MG63 (cell line): ENCODE measurements at regions not wholly inside any gene's neighbourhood (a gene's known extent, or its start where the extent isn't known, plus 50 kb on each side); places are given as distances from the start of the nearest gene placed in this dataset.
"Not testable (repeated sequence)": the region's sequence is repeated elsewhere in the genome, so short reads cannot be mapped to it uniquely, and the experiment has no call there.

Experiments
- DNase-seq: peaks from one replicate; pipeline ENCODE4 v3.0.0-alpha.2; 2020
- H3K27me3 ChIP-seq: fragments of 250-450 bp; sonication (Bioruptor Pico); 2 replicates; pipeline ENCODE4 v1.5.1; 2020; ENCODE audit warnings: mild to moderate bottlenecking, moderate library complexity
- H3K36me3 ChIP-seq: fragments of 250-450 bp; sonication (Bioruptor Pico); 2 replicates; pipeline ENCODE4 v1.5.1; 2020; ENCODE audit warnings: mild to moderate bottlenecking, moderate library complexity
- H3K4me3 ChIP-seq: fragments of 250-450 bp; sonication (Bioruptor Pico); 2 replicates; pipeline ENCODE4 v1.5.1; 2020; ENCODE audit warnings: mild to moderate bottlenecking, moderate library complexity
- H3K9me3 ChIP-seq: fragments of 250-450 bp; sonication (Bioruptor Pico); 2 replicates; pipeline ENCODE4 v1.5.1; 2020; ENCODE audit warnings: mild to moderate bottlenecking, moderate library complexity

GRCh38 chr1:147348592-147348991 is 106.1 kb downstream of the CHD1L start:
- not testable (repeated sequence) for H3K36me3 ChIP-seq, DNase-seq, H3K27me3 ChIP-seq, H3K9me3 ChIP-seq, H3K4me3 ChIP-seq

DNA sequence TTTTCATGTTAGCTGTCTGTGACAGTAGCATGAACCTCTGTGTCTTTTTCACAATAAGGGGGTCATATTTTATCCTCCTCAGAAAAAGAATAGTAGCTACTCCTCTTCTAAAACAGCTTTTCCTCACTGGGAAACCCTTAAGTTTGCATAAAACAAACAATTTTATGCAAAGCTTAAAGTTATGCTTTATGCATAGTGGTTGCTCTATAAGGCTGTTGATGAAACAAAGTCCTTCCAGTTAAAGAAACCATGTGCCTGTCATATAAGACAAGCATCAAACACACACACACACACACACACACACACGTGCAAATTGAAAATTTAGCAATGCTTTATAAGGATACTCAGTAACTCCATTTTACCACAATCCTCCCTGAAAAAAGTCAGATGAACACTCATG is 107.0 kb downstream of the CHD1L start:
- Histone ChIP-seq H3K27me3 (peaks cover 3% of the 10 kb centered on the region), H3K4me3 (no peak overlapping the region), H3K36me3 (no peaks in the 10 kb centered on the region), H3K9me3 (no peaks in the 10 kb centered on the region)
- no peak for DNase-seq

DNA sequence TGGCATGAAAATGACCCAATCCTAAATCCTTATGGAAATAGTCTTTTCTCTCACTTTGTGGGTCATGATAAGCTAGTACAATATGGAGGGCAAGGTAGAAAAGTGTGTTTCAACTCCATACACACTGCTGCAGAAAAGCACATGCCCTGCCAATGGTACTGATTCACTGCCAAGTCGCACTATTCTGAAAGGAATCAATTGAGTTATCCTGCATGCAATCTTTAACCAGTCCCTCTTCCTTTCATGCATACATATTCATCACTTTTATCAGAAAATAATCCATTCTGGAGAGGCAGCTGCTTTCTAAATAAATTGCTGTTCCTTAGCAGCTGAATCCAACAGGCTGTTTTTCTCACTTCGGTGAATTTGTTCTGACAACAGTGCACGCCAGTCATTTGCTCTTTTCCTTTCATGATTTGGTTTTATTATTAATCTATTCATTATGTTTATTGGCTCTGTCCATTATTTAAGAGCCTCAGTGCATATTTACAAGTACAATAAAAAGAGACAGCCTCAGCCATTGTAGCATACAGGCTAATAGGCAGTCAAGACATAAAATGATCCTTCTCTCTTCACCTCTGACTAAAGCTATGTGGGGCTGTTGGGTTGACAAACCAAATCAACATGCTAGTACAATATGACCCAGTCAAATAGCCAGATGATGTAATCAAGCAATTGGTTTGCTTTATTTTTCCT is 108.8 kb downstream of the CHD1L start:
- H3K4me3 ChIP-seq = no peak overlapping the region
- H3K9me3 ChIP-seq = no peaks in the 10 kb centered on the region
- peaks cover 3% of the 10 kb centered on the region for H3K27me3 ChIP-seq
- DNase-seq = no peak
- no peaks in the 10 kb centered on the region for H3K36me3 ChIP-seq

DNA sequence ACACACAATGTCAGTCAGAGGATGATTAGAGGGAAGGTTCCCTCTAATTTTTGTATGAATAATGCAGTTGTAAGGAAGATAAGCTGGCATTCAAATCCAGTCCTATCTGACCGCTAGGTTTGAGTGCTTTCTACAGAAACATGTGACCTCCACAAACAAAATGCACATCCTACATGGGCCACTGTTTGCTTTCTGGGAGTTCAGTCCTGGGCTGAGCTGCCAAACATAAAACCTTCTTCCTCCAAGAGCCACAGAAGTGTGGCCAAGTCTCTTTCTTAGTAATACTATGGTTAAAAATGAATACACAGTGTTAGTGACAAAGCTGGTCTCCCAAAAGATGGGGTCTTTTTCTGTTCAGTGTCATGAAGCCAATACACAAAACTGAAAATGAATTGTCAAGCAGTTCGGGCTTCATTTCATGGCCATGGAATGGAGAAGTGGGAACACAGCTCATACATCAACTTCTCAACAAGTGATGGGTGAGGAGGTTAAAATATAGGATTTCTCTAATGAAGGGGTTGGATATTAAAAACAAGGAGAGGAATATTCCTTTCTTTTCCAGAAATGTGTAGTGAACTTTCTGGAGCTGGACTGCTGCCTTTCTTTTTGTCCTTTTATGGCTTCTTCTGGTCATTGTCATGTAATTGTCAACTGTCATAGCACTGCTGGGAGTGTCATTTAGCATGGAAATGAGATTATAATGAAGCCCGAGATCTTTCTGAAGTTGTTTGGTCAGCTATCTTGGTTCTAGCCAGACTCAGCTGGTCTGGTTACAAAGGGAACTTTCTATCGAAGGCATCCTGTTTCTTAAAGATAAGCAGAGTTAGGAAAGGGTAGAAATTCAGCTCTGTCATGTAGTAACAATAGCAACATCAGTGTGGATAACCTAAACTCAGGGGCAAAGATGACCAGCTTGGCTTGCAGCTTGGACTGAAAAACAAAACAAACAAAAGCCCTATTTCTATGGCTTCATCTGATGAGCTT is 135.1 kb downstream of the CHD1L start:
- Histone ChIP-seq H3K4me3 (no peak overlapping the region), H3K27me3 (no peaks in the 10 kb centered on the region; the same call in 1 of the 2 replicates), H3K9me3 (no peaks in the 10 kb centered on the region), H3K36me3 (no peaks in the 10 kb centered on the region)
- DNase-seq = no peak

- Histone ChIP-seq H3K9me3 (no peaks in the 10 kb centered on the region), H3K4me3 (no peak overlapping the region), H3K36me3 (no peaks in the 10 kb centered on the region), H3K27me3 (no peaks in the 10 kb centered on the region)
- DNase-seq = no peak
These were observed 137.4 kb downstream of the CHD1L start for GRCh38 chr1:147379889-147380288.

DNA sequence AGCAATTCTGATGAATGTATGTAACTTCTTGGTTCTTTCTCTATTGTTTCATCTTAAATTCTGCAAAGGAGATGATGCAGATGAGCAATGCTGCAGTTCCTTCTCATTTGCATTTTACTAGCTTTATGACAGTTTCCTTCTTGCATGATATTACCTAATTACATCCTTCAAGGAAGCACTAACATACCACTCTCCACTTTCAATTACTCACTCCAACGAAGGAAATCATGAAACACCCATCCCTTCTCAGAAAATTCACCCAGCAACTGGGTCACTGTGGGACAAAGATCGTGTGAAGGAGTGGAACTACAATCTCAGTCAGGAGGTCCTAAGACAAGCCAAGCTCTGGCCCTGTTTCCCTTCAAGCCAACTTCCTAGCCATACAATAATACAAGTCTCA is 142.3 kb downstream of the CHD1L start:
- no peaks in the 10 kb centered on the region for H3K36me3 ChIP-seq
- no peaks in the 10 kb centered on the region for H3K27me3 ChIP-seq
- H3K9me3 ChIP-seq = no peaks in the 10 kb centered on the region
- no peak overlapping the region for H3K4me3 ChIP-seq
- DNase-seq = no peak

DNA sequence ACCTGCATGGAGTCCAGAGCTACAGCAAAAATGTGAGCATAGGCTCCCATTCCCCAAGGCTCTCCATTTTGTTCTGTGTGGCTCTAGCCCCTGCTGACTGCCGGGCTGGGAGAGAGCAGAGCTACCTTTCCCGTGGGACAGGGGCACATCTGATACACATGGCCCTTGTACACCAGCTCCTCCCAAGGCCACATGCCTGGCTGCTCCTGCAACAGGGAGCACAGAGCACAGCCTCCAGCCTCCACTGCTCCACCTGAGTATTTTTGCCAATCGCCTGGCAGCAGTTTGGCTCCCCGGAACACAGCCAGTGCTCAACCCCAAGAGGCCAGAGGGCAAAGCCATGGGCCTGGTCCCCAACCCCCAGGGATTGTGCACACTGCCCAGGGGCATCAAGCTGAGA is 146.5 kb downstream of the CHD1L start:
- DNase-seq = no peak
- Histone ChIP-seq H3K27me3 (no peaks in the 10 kb centered on the region), H3K9me3 (peaks cover 3% of the 10 kb centered on the region; the same call in 1 of the 2 replicates), H3K36me3 (no peaks in the 10 kb centered on the region), H3K4me3 (no peak overlapping the region)

GRCh38 chr1:147389532-147390184 is 147.2 kb downstream of the CHD1L start:
- Histone ChIP-seq H3K4me3 (no peak overlapping the region), H3K9me3 (peaks cover 3% of the 10 kb centered on the region; the same call in 1 of the 2 replicates), H3K27me3 (no peaks in the 10 kb centered on the region), H3K36me3 (no peaks in the 10 kb centered on the region)
- no peak for DNase-seq

DNA sequence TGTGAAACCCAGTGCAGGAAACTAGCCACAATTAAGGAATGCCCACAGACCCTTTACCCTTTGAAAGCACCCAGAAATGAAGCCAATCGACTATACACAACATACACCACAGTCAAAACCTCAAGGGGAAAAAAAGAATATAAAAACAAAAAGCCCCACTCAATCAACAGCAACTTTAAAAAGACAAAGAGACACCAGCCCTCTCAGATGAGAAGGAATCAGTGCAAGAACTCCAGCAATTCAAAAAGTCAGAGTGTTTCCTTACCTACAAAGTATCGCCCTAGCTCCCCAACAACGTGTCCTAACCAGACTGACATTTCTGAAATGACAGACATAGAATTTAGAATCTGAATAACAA is 147.7 kb downstream of the CHD1L start:
- Histone ChIP-seq H3K4me3 (no peak overlapping the region), H3K27me3 (no peaks in the 10 kb centered on the region), H3K9me3 (peaks cover 3% of the 10 kb centered on the region; the same call in 1 of the 2 replicates), H3K36me3 (no peaks in the 10 kb centered on the region)
- no peak for DNase-seq

DNA sequence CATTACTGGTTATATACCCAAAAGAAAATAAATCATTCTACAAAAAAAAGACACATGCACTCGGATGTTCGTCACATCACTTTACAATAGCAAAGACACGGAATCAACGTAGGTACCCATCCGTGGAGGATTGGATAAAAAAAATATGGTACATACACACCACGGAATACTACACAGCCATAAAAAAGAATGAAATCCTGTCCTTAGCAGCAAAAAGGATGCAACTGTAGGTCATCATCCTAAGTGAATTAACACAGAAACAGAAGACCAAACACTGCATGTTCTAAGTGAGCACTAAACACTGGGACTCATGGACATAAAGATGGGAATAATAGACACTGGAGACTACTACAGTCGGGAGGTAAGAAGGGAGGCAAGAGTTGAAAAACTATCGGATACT is 148.6 kb downstream of the CHD1L start:
- Histone ChIP-seq H3K36me3 (no peaks in the 10 kb centered on the region), H3K4me3 (no peak overlapping the region), H3K9me3 (peaks cover 3% of the 10 kb centered on the region; the same call in 1 of the 2 replicates), H3K27me3 (no peaks in the 10 kb centered on the region)
- no peak for DNase-seq

GRCh38 chr1:147402326-147403045 is 138.8 kb upstream of the BCL9 start:
- not testable (repeated sequence) for H3K36me3 ChIP-seq, H3K27me3 ChIP-seq, DNase-seq, H3K9me3 ChIP-seq, H3K4me3 ChIP-seq

DNA sequence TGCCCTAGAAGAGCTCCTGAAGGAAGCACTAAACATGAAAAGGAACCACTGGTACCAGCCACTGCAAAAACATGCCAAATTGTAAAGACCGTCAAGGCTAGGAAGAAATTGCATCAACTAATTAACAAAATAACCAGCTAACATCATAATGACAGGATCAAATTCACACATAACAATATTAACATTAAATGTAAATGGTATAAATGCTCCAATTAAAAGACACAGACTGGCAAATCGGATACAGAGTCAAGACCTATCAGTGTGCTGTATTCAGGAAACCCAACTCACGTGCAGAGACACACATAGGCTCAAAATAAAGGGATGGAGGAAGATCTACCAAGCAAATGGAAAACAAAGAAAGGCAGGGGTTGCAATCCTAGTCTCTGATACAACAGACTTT is 137.0 kb upstream of the BCL9 start:
- not testable (repeated sequence) for H3K36me3 ChIP-seq, H3K27me3 ChIP-seq, H3K9me3 ChIP-seq, H3K4me3 ChIP-seq, DNase-seq

DNA sequence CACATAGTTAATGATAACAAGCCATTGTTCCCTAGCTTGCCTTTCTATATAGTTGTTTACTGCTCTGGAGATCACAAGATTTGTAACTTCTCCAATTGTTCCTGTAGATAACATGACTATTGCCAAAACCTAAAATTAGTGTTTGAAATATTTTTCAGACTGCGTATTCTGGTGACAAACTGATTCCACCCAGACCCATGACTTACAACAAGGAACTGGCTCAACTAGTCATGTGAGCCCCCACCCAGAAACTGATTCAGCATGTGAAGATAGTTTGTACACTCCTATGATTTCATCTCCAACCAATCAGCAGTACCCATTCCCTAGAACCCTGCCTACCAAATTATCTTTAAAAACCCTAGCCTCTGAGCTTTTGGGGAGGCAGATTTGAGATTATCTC is 131.4 kb upstream of the BCL9 start:
- no peaks in the 10 kb centered on the region for H3K27me3 ChIP-seq
- H3K9me3 ChIP-seq = peaks cover 8% of the 10 kb centered on the region
- H3K4me3 ChIP-seq = no peak overlapping the region

GRCh38 chr1:147413110-147413605 is 128.1 kb upstream of the BCL9 start:
- peaks cover 10% of the 10 kb centered on the region for H3K9me3 ChIP-seq
- DNase-seq = no peak
- no peaks in the 10 kb centered on the region for H3K36me3 ChIP-seq
- H3K27me3 ChIP-seq = peaks cover 5% of the 10 kb centered on the region; the same call in 1 of the 2 replicates
- no peak overlapping the region for H3K4me3 ChIP-seq

More for the DNA sequence above, 131.4 kb upstream of the BCL9 start:
- DNase-seq = no peak
- H3K36me3 ChIP-seq = no peaks in the 10 kb centered on the region

DNA sequence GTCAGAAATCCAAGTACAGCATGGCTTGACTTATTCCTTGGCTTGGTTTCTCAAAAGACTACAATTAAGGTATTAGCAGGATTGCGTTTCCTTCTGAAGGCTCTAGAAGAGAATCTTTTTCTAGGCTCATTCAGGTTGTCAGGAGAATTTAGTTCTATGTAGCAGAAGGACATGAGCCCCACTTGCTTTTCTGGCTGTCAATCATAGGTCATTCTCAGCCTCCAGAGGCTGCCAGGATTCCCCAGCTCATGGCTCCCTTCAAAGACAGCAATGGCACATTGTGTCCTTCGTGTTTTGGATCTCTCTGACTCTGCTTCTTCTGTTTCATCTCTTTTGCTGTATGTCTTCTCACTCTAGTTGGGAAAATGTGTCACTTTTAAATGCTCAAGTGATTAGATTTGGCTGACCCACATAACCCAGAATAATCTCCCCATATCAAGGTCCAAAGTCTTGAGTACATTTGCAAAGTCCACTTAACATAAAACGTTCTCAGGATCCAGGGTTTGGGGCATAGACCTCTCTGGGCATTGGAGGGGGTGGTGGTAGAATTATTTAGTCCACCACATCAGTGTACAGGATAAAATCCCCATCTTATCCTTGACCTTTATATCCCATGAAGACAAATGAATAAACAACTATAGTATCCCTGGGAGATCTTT is 126.7 kb upstream of the BCL9 start:
- H3K9me3 ChIP-seq = peaks cover 10% of the 10 kb centered on the region
- no peaks in the 10 kb centered on the region for H3K36me3 ChIP-seq
- DNase-seq = no peak
- H3K27me3 ChIP-seq = peaks cover 5% of the 10 kb centered on the region; the same call in 1 of the 2 replicates
- no peak overlapping the region for H3K4me3 ChIP-seq

GRCh38 chr1:147417024-147417423 is 124.3 kb upstream of the BCL9 start:
- Histone ChIP-seq H3K27me3 (peaks cover 5% of the 10 kb centered on the region; the same call in 1 of the 2 replicates), H3K9me3 (0 out of 2 replicates have a peak, but pooled peaks cover 2% of the 10 kb centered on the region), H3K4me3 (no peak overlapping the region), H3K36me3 (no peaks in the 10 kb centered on the region)
- DNase-seq = no peak
